IMR-90 (cell line): ENCODE measurements at regions not wholly inside any gene's neighbourhood (a gene's known extent, or its start where the extent isn't known, plus 50 kb on each side); places are given as distances from the start of the nearest gene placed in this dataset.

Source experiments
- ATAC-seq: fragments of 200-7000 bp; cut with Tn5 transposase; 2 replicates; pipeline ENCODE4 v1.9.1; 2020; ENCODE audit warnings: low read depth, mild to moderate bottlenecking, moderate library complexity
- BruUV-seq: library from RNA; stranded (reverse); fragments of 400-500 nt; replicated peaks from 2 replicates; lab custom pipeline; 2021; lab: Mats Ljungman, UMichigan
- CTCF ChIA-PET: fragments of 300-600 bp; formaldehyde crosslinking; extraction: SDS; loops from one replicate; lab custom pipeline; 2021; ENCODE audit warnings: antibody characterized with exemption; lab: Yijun Ruan, JAX
- POLR2A ChIA-PET: fragments of 300-600 bp; sonication (Branson Sonifier 250); formaldehyde crosslinking; loops from one replicate; lab custom pipeline; 2022; ENCODE audit warnings: antibody characterized with exemption; ENCODE audit not compliant: unreplicated experiment; lab: Charles Lee
- DNase-seq: peaks from one replicate; pipeline ENCODE4 v3.0.0; 2013
- H2AFZ ChIP-seq: replicated peaks from 2 replicates; pipeline ENCODE3; 2013; ENCODE audit warnings: low read length, mild to moderate bottlenecking; ENCODE audit not compliant: poor library complexity
- H2AK5ac ChIP-seq: 2 replicates; pipeline ENCODE4 v1.6.1; 2013; ENCODE audit warnings: low read depth, low read length, inconsistent platforms
- H2AK9ac ChIP-seq: replicated peaks from 2 replicates; pipeline ENCODE3; 2013; ENCODE audit warnings: mild to moderate bottlenecking, low read depth, low read length, moderate library complexity; ENCODE audit not compliant: poor library complexity
- H2BK120ac ChIP-seq: 2 replicates; pipeline ENCODE4 v1.6.1; 2013; ENCODE audit warnings: low read depth, low read length, inconsistent platforms
- H2BK15ac ChIP-seq: 3 replicates; pipeline ENCODE4 v1.6.1; 2013; ENCODE audit warnings: low read depth, low read length, inconsistent platforms
- H2BK20ac ChIP-seq: 2 replicates; pipeline ENCODE4 v1.6.1; 2013; ENCODE audit warnings: low read depth, mild to moderate bottlenecking, inconsistent platforms, low read length, moderate library complexity
- H2BK5ac ChIP-seq: 2 replicates; pipeline ENCODE4 v1.6.1; 2013; ENCODE audit warnings: mild to moderate bottlenecking, low read depth, low read length, inconsistent platforms; ENCODE audit not compliant: poor library complexity, severe bottlenecking
- H3K14ac ChIP-seq: replicated peaks from 2 replicates; pipeline ENCODE4 v1.6.1; 2013; ENCODE audit warnings: low read depth, low read length, inconsistent platforms
- H3K18ac ChIP-seq: 2 replicates; pipeline ENCODE4 v1.6.1; 2013; ENCODE audit warnings: low read depth, low read length, control low read depth
- H3K23ac ChIP-seq: 2 replicates; pipeline ENCODE4 v1.6.1; 2013; ENCODE audit warnings: low read depth, low read length, inconsistent platforms
- H3K27ac ChIP-seq: 2 replicates; pipeline ENCODE4 v1.5.1; 2013; ENCODE audit warnings: mild to moderate bottlenecking, control low read depth, low read length; ENCODE audit not compliant: insufficient read depth
- H3K27me3 ChIP-seq: 2 replicates; pipeline ENCODE4 v1.6.1; 2013; ENCODE audit warnings: low read length; ENCODE audit not compliant: control insufficient read depth, insufficient read depth
- H3K36me3 ChIP-seq: 2 replicates; pipeline ENCODE4 v1.6.1; 2013; ENCODE audit warnings: low read length, mixed read lengths; ENCODE audit not compliant: control insufficient read depth, insufficient read depth
- H3K4ac ChIP-seq: 2 replicates; pipeline ENCODE4 v1.6.1; 2013; ENCODE audit warnings: low read depth, low read length, inconsistent platforms
- H3K4me1 ChIP-seq: 2 replicates; pipeline ENCODE4 v1.6.1; 2013; ENCODE audit warnings: low read length, mixed read lengths; ENCODE audit not compliant: control insufficient read depth, insufficient read depth
- H3K4me2 ChIP-seq: 2 replicates; pipeline ENCODE4 v1.6.1; 2013; ENCODE audit warnings: low read depth, mild to moderate bottlenecking, control low read depth, low read length, moderate library complexity
- H3K4me3 ChIP-seq: 2 replicates; pipeline ENCODE4 v1.5.1; 2013; ENCODE audit warnings: low read depth, mild to moderate bottlenecking, control low read depth, low read length, moderate library complexity; ENCODE audit not compliant: insufficient read depth
- H3K56ac ChIP-seq: 2 replicates; pipeline ENCODE4 v1.6.1; 2013; ENCODE audit warnings: low read length, inconsistent platforms; ENCODE audit not compliant: insufficient read depth; ENCODE audit errors: extremely low read depth
- H3K79me1 ChIP-seq, 2 experiments: 2 replicates each; pipeline ENCODE4 v1.6.1; 2013; ENCODE audit warnings: low read length in 2 of 2, inconsistent platforms in 1 of 2, low read depth in 1 of 2
- H3K9ac ChIP-seq: 2 replicates; pipeline ENCODE4 v1.6.1; 2013; ENCODE audit warnings: low read depth, low read length, control low read depth
- H3K9me1 ChIP-seq: 2 replicates; pipeline ENCODE4 v1.6.1; 2013; ENCODE audit warnings: low read length, inconsistent platforms; ENCODE audit not compliant: insufficient read depth
- H3K9me3 ChIP-seq: 2 replicates; pipeline ENCODE4 v1.6.1; 2013; ENCODE audit warnings: low read length; ENCODE audit not compliant: control insufficient read depth, insufficient read depth
- H4K20me1 ChIP-seq: 2 replicates; pipeline ENCODE4 v1.6.1; 2013; ENCODE audit warnings: low read length, inconsistent platforms; ENCODE audit not compliant: insufficient read depth
- H4K5ac ChIP-seq: 2 replicates; pipeline ENCODE4 v1.6.1; 2013; ENCODE audit warnings: mild to moderate bottlenecking, low read depth, low read length, control low read depth
- H4K8ac ChIP-seq, 2 experiments: 2 replicates each; pipeline ENCODE4 v1.6.1; 2013; ENCODE audit warnings: low read depth in 2 of 2, low read length in 2 of 2, control low read depth in 1 of 2, inconsistent platforms in 1 of 2
- H4K91ac ChIP-seq: 2 replicates; pipeline ENCODE4 v1.6.1; 2013; ENCODE audit warnings: low read depth, low read length, inconsistent platforms; ENCODE audit not compliant: insufficient read depth
- BHLHE40 ChIP-seq: fragments of 150-350 bp; IDR thresholded peaks from 2 replicates; pipeline ENCODE4 v1.6.1; 2016; ENCODE audit warnings: mild to moderate bottlenecking, low read depth, low read length
- CEBPB ChIP-seq: IDR thresholded peaks from 2 replicates; pipeline ENCODE4 v1.6.1; 2012; ENCODE audit warnings: low read depth, low read length, improper control_type of control experiment
- CHD1 ChIP-seq: IDR thresholded peaks from 2 replicates; pipeline ENCODE4 v1.6.1; 2012; ENCODE audit warnings: low read depth, low read length, improper control_type of control experiment
- CTCF ChIP-seq: conservative IDR thresholded peaks from 2 replicates; pipeline ENCODE4 v1.5.1; 2012; ENCODE audit warnings: mild to moderate bottlenecking, low read depth, low read length, improper control_type of control experiment
- ELK1 ChIP-seq: fragments of 150-350 bp; IDR thresholded peaks from 2 replicates; pipeline ENCODE4 v1.6.1; 2016; ENCODE audit warnings: low read depth, mild to moderate bottlenecking, low read length, moderate library complexity, borderline replicate concordance
- FOS ChIP-seq: fragments of 150-350 bp; IDR thresholded peaks from 2 replicates; pipeline ENCODE4 v1.6.1; 2016; ENCODE audit warnings: low read depth, low read length
- MAFK ChIP-seq: IDR thresholded peaks from 2 replicates; pipeline ENCODE4 v1.6.1; 2012; ENCODE audit warnings: low read depth, low read length, improper control_type of control experiment
- MAZ ChIP-seq: IDR thresholded peaks from 2 replicates; pipeline ENCODE4 v1.6.1; 2012; ENCODE audit warnings: low read depth, mild to moderate bottlenecking, low read length, improper control_type of control experiment, moderate library complexity, borderline replicate concordance
- MXI1 ChIP-seq: IDR thresholded peaks from 2 replicates; pipeline ENCODE4 v1.6.1; 2012; ENCODE audit warnings: low read depth, mild to moderate bottlenecking, low read length, moderate library complexity, borderline replicate concordance
- NFE2L2 ChIP-seq: fragments of 150-350 bp; IDR thresholded peaks from 2 replicates; pipeline ENCODE4 v1.6.1; 2016; ENCODE audit warnings: low read depth, mild to moderate bottlenecking, low read length
- POLR2A ChIP-seq: IDR thresholded peaks from 2 replicates; pipeline ENCODE4 v1.6.1; 2012; ENCODE audit warnings: mild to moderate bottlenecking, low read depth, low read length
- RAD21 ChIP-seq: IDR thresholded peaks from 2 replicates; pipeline ENCODE4 v1.6.1; 2012; ENCODE audit warnings: low read length, improper control_type of control experiment
- RCOR1 ChIP-seq: IDR thresholded peaks from 2 replicates; pipeline ENCODE4 v1.6.1; 2012; ENCODE audit warnings: mild to moderate bottlenecking, low read length, improper control_type of control experiment; ENCODE audit not compliant: insufficient replicate concordance
- RFX5 ChIP-seq: IDR thresholded peaks from 2 replicates; pipeline ENCODE4 v1.8.0; 2012; ENCODE audit warnings: low read depth, mild to moderate bottlenecking, low read length, moderate library complexity
- SMC3 ChIP-seq: fragments of 150-350 bp; IDR thresholded peaks from 2 replicates; pipeline ENCODE4 v1.6.1; 2016; ENCODE audit warnings: low read depth, mild to moderate bottlenecking, antibody characterized with exemption, low read length, moderate library complexity
- USF2 ChIP-seq: fragments of 150-350 bp; IDR thresholded peaks from 2 replicates; pipeline ENCODE4 v1.6.1; 2017; ENCODE audit warnings: mild to moderate bottlenecking, antibody characterized with exemption, low read length, low read depth
- WGBS, 2 experiments: methylation state at CpG; one replicate each; pipeline versions ENCODE4 v1.1.5 to v1.1.7; 2013; ENCODE audit warnings: missing lambda C conversion rate in 2 of 2; ENCODE audit not compliant: insufficient read length in 1 of 2; ENCODE audit errors: extremely low coverage in 2 of 2; 5-methylcytosine and 5-hydroxymethylcytosine counted together
- dilution Hi-C: fragments of 300-500 bp; cut with HindIII; formaldehyde crosslinking; loops from one replicate; pipeline ENCODE4 v1.14.3; 2018; ENCODE audit warnings: low sequenced_read_pairs; ENCODE audit not compliant: unreplicated experiment
- in situ Hi-C: fragments of 300-500 bp; cut with MboI; formaldehyde crosslinking; loops from 3 replicates; pipeline ENCODE4 v1.14.3; 2019; ENCODE audit warnings: low sequenced_read_pairs, inconsistent platforms, mixed read lengths
- intact Hi-C: fragments of 100-400 bp; cut with micrococcal nuclease; formaldehyde crosslinking; loops from 2 replicates; pipeline ENCODE4 v1.10.0; 2022

GRCh38 chr20:56774873-56775272, 145.8 kb downstream of the TFAP2C start:
- Histone ChIP-seq H4K91ac (no peak overlapping the region), H2AK9ac (no peak overlapping the region), H2BK20ac (no peak overlapping the region), H2AFZ (no peak overlapping the region), H3K9ac (no peak overlapping the region), H4K20me1 (no peaks in the 10 kb centered on the region), H2BK5ac (no peak overlapping the region), H3K27ac (no peak overlapping the region), H3K56ac (no peak overlapping the region), H3K4me1 (peaks cover 3% of the 10 kb centered on the region; the same call in 1 of the 2 replicates), H3K23ac (no peak overlapping the region), H3K4me2 (no peak overlapping the region), H4K5ac (no peak overlapping the region), H3K14ac (no peak overlapping the region), H3K4me3 (no peak overlapping the region), H3K18ac (no peak overlapping the region), H4K8ac (no peak overlapping the region), H3K9me1 (no peaks in the 10 kb centered on the region), H2AK5ac (no peak overlapping the region), H3K4ac (no peak overlapping the region), H3K9me3 (no peaks in the 10 kb centered on the region; the same call in 1 of the 2 replicates), H3K79me1 (no peaks in the 10 kb centered on the region), H3K36me3 (no peaks in the 10 kb centered on the region), H2BK120ac (no peak overlapping the region), H2BK15ac (no peak overlapping the region), H3K27me3 (peaks cover 5% of the 10 kb centered on the region)
- CTCF ChIA-PET, result no interaction called here
- dilution Hi-C loops, result no loop called here
- intact Hi-C loops, result no loop called here
- TF ChIP-seq ELK1, result no peak
- TF ChIP-seq RCOR1, result no peak
- TF ChIP-seq RFX5, result no peak
- no peak for TF ChIP-seq MAFK
- no peak for TF ChIP-seq CHD1
- TF ChIP-seq MXI1, result no peak
- TF ChIP-seq SMC3, result no peak
- no peak for TF ChIP-seq RAD21
- TF ChIP-seq NFE2L2, result no peak
- TF ChIP-seq BHLHE40, result no peak
- no peak for TF ChIP-seq CEBPB
- no peak for TF ChIP-seq MAZ
- TF ChIP-seq POLR2A, result no peak
- no peak for TF ChIP-seq USF2
- TF ChIP-seq FOS, result no peak
- TF ChIP-seq CTCF, result no peak
- DNase-seq (no peak), ATAC-seq (no peak)
- BruUV-seq, result no TSS peak
- in situ Hi-C loops, result loop anchor here (25.0 kb wide), 1 partner anchor 413 kb away; the partner anchor contains the start of gene FAM210B
- POLR2A ChIA-PET, result no interaction called here
- no CpG with 5 or more reads among the region's 5 CpGs for WGBS, 2 experiments
